ENCODE measurements at regions not wholly inside any gene's neighbourhood (a gene's known extent, or its start where the extent isn't known, plus 50 kb on each side); places are given as distances from the start of the nearest gene placed in this dataset.

DNA sequence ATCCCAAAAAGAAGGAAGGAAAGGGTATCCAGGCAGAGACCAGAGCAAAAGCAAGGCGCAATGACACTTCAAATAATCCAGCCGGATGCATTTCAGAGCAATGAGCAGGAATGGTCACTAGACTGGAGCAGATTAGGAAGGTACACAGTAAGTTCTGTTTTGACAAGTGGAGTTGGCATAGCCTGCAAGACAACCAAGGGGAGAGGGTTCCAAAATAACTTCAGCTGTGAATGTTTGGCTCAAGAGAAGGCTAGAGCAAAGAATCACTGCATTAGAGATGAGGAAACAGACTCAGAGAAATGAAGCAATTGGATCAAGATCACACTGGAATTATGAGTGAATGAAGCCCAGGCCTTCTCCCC is 90.0 kb upstream of the EGFL6 start:
- Histone ChIP-seq H3K9me3 (ENCODE audit: control insufficient read depth, low read length) (no peaks in the 10 kb centered on the region), H3K4me3 (ENCODE audit: insufficient read depth, low read depth, low read length) (no peak overlapping the region), H3K4me1 (ENCODE audit: control insufficient read depth, insufficient read depth, low read length) (no peaks in the 10 kb centered on the region), H3K27ac (ENCODE audit: insufficient read depth, low read depth, low read length, poor library complexity, severe bottlenecking) (no peak overlapping the region), H3K36me3 (ENCODE audit: control insufficient read depth, insufficient read depth, low read length) (no peaks in the 10 kb centered on the region), H3K27me3 (ENCODE audit: control insufficient read depth, insufficient read depth, low read length, poor library complexity, severe bottlenecking) (no peaks in the 10 kb centered on the region)
- 96 to 98% methylated on average over 2 of the region's 2 CpGs for WGBS, 2 experiments

DNA sequence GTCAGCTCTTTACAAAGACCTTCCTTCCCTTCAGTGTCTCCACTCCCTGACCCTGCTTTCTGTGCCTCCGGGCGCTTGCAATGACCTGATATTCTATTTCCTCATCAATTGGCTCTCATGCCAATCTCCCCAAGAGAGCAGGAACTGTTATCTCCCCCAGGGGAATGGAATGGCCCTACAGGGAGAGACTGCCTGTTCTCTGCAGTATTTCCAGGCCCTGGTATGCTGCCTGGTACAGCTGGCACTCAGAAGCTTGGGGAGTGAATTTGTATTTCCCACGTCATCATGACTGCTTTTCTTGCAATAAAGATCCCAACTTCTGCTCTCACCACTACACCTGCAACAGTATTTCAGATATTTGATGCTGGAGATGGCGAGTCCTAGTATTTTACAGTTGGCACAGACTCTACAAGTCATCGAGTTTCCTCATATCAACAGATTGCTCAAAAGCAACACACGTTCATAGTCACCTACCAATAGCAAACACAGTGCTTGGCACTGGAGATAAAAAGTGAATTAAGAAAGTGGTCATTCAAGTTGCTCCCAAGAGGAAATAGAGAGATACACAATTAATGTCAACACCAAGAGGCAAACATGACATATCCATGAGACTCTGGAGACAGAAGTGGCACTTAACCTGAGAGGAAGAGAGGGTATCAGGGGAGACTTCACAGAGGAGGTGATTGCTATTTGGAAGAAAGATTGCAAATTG is 90.5 kb upstream of the EGFL6 start:
- no peaks in the 10 kb centered on the region for H3K9me3 ChIP-seq (ENCODE audit: control insufficient read depth, low read length)
- no peaks in the 10 kb centered on the region for H3K36me3 ChIP-seq (ENCODE audit: control insufficient read depth, insufficient read depth, low read length)
- no peaks in the 10 kb centered on the region for H3K4me1 ChIP-seq (ENCODE audit: control insufficient read depth, insufficient read depth, low read length)
- H3K27ac ChIP-seq (ENCODE audit: insufficient read depth, low read depth, low read length, poor library complexity, severe bottlenecking): no peak overlapping the region
- H3K27me3 ChIP-seq (ENCODE audit: control insufficient read depth, insufficient read depth, low read length, poor library complexity, severe bottlenecking): no peaks in the 10 kb centered on the region
- no peak overlapping the region for H3K4me3 ChIP-seq (ENCODE audit: insufficient read depth, low read depth, low read length)
- 88 to 96% methylated on average over 5 to 6 of the region's 6 CpGs for WGBS, 2 experiments

DNA sequence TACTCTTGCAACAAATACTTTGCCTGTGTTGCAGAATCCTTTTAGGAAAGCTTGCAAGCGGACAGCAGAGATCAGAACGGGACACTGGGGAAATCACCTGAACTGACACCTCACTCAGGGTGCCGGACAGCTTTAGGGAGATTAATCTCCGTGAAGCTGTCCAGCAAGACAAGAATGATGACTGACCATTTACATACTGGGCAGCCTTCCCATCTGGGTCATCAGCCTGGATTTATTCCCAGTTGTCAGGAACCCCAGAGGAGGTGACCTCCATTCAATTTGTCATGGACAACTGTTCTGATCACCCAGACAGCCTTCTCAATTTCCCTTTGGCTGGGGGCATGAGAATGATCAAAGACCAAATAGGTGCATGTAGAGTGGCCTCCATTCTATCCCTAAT is 93.0 kb upstream of the EGFL6 start:
- no peak overlapping the region for H3K27ac ChIP-seq (ENCODE audit: insufficient read depth, low read depth, low read length, poor library complexity, severe bottlenecking)
- H3K4me1 ChIP-seq (ENCODE audit: control insufficient read depth, insufficient read depth, low read length): no peaks in the 10 kb centered on the region
- H3K4me3 ChIP-seq (ENCODE audit: insufficient read depth, low read depth, low read length): no peak overlapping the region
- no peaks in the 10 kb centered on the region for H3K27me3 ChIP-seq (ENCODE audit: control insufficient read depth, insufficient read depth, low read length, poor library complexity, severe bottlenecking)
- no peaks in the 10 kb centered on the region for H3K36me3 ChIP-seq (ENCODE audit: control insufficient read depth, insufficient read depth, low read length)
- no peaks in the 10 kb centered on the region for H3K9me3 ChIP-seq (ENCODE audit: control insufficient read depth, low read length)
- 90 to 93% methylated on average over 4 of the region's 4 CpGs for WGBS, 2 experiments

DNA sequence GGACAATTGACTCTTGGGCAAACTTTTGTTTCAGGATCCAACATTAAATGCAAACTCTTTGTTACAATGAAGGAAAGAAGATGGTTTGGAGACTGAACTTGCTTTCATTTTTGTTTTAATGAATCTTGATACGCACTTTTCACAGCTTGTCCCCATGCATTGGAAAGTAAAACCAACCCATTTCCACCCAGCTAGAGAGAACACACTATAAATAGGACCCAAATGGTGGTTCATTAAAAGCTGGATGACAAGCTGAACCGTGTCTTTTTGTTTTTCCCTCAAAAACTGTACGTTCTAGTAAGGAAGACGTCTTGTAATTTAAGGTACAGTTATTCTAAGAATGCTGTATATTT is 95.3 kb upstream of the EGFL6 start:
- WGBS, 2 experiments: 93 to 100% methylated on average over 2 to 4 of the region's 4 CpGs
- no peak overlapping the region for H3K27ac ChIP-seq (ENCODE audit: insufficient read depth, low read depth, low read length, poor library complexity, severe bottlenecking)
- no peaks in the 10 kb centered on the region for H3K27me3 ChIP-seq (ENCODE audit: control insufficient read depth, insufficient read depth, low read length, poor library complexity, severe bottlenecking)
- no peak overlapping the region for H3K4me3 ChIP-seq (ENCODE audit: insufficient read depth, low read depth, low read length)
- H3K4me1 ChIP-seq (ENCODE audit: control insufficient read depth, insufficient read depth, low read length): no peaks in the 10 kb centered on the region
- H3K9me3 ChIP-seq (ENCODE audit: control insufficient read depth, low read length): no peaks in the 10 kb centered on the region
- no peaks in the 10 kb centered on the region for H3K36me3 ChIP-seq (ENCODE audit: control insufficient read depth, insufficient read depth, low read length)

DNA sequence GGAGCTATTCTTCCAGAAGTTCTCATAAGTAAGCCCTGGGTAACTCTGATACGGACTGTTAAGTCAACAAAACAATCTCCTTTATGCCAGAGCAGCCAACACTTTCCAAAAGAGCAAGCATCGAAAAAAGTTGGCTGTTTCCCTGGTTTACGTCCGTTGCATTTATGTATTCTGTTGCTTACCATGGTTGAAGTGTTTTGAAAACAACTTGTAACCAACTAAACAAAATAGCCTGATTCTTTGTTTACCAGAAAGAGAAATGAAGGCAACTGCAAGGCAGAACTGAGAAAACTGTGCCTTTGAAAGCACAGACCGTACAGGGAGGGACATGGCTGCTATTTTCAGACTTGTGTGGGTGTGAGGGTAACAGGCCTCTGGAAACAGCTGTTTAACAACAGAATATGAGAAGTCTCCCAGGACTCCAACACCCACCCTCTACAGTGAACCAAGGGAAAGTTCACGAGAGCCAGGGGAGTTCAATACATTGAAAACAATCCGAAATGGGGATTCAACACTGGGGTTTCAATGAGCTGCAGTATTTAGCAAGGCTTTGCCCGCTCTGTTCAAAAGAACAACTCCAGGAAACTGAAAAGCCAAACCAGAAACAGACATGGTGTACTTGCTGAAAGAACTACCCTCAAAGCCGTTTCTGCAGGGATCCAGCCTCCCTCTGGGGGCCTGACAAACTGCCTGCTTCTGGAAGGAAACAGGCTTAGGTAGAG is 95.8 kb upstream of the EGFL6 start:
- H3K27me3 ChIP-seq (ENCODE audit: control insufficient read depth, insufficient read depth, low read length, poor library complexity, severe bottlenecking): no peaks in the 10 kb centered on the region
- no peaks in the 10 kb centered on the region for H3K9me3 ChIP-seq (ENCODE audit: control insufficient read depth, low read length)
- peak overlapping the region; percentile 26 for H3K27ac ChIP-seq (ENCODE audit: insufficient read depth, low read depth, low read length, poor library complexity, severe bottlenecking)
- no peaks in the 10 kb centered on the region for H3K4me1 ChIP-seq (ENCODE audit: control insufficient read depth, insufficient read depth, low read length)
- no peaks in the 10 kb centered on the region for H3K36me3 ChIP-seq (ENCODE audit: control insufficient read depth, insufficient read depth, low read length)
- H3K4me3 ChIP-seq (ENCODE audit: insufficient read depth, low read depth, low read length): no peak overlapping the region
- WGBS, 2 experiments: 45 to 55% methylated on average over 5 to 9 of the region's 9 CpGs

DNA sequence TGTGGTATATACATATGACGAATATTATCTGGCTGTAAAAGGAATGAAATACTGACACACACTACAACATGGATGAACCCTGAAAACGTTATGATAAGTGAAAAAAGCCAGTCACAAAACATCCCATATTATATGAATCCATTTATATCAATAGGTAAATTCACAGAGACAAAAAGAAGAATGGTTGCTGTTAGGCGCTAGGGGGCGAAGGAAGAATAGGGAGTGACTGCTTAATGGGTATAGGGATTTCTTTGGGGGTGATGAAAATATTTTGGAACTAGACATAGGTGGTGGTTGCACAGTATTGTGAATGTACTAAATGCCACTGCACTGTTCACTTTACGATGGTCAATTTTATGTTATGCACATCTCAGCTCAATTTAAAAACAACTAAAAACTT is 96.4 kb upstream of the EGFL6 start:
- H3K4me1 ChIP-seq (ENCODE audit: control insufficient read depth, insufficient read depth, low read length): no peaks in the 10 kb centered on the region
- H3K4me3 ChIP-seq (ENCODE audit: insufficient read depth, low read depth, low read length): no peak overlapping the region
- 80 to 88% methylated on average over 2 of the region's 5 CpGs for WGBS, 2 experiments
- no peaks in the 10 kb centered on the region for H3K27me3 ChIP-seq (ENCODE audit: control insufficient read depth, insufficient read depth, low read length, poor library complexity, severe bottlenecking)
- H3K27ac ChIP-seq (ENCODE audit: insufficient read depth, low read depth, low read length, poor library complexity, severe bottlenecking): no peak overlapping the region
- H3K9me3 ChIP-seq (ENCODE audit: control insufficient read depth, low read length): no peaks in the 10 kb centered on the region
- H3K36me3 ChIP-seq (ENCODE audit: control insufficient read depth, insufficient read depth, low read length): no peaks in the 10 kb centered on the region

DNA sequence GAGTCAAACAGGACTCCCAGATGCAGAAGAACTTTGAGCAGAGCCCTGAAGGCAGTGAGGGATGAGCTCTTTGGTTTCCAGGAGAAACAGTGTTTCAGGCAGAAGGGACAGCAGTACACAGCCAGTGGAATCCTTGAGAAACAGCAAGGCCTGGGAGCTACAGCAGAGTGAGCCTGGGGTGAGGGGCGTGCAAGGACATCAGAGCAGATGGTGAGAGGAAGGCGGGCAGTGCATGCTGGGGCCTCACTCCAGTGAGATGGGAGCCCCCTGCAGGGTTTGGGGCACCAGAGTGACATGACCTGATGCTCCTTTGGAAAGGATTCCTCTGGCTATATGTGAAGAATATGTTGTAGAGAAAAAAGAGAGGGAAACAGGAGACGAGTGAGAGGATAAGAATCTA is 98.1 kb upstream of the EGFL6 start:
- H3K4me1 ChIP-seq (ENCODE audit: control insufficient read depth, insufficient read depth, low read length): no peaks in the 10 kb centered on the region
- WGBS, 2 experiments: 44 to 52% methylated on average over 3 of the region's 3 CpGs
- H3K4me3 ChIP-seq (ENCODE audit: insufficient read depth, low read depth, low read length): no peak overlapping the region
- H3K27ac ChIP-seq (ENCODE audit: insufficient read depth, low read depth, low read length, poor library complexity, severe bottlenecking): no peak overlapping the region
- H3K27me3 ChIP-seq (ENCODE audit: control insufficient read depth, insufficient read depth, low read length, poor library complexity, severe bottlenecking): no peaks in the 10 kb centered on the region
- no peaks in the 10 kb centered on the region for H3K36me3 ChIP-seq (ENCODE audit: control insufficient read depth, insufficient read depth, low read length)
- H3K9me3 ChIP-seq (ENCODE audit: control insufficient read depth, low read length): no peaks in the 10 kb centered on the region

DNA sequence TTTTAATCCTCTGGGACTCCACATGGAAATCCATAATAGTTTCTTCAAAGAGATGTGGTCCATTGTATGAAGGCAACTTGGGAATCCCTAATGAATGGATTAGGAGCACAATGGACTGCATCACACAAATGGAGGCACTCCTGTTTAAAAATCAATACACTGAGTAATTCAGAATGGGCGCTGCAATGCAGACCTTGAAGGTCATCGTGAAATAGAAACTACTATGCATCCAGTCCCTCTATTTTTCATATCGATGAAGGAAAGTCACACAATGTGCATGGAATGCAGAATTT is 98.8 kb upstream of the EGFL6 start:
- 95 to 98% methylated on average over 3 of the region's 3 CpGs for WGBS, 2 experiments

DNA sequence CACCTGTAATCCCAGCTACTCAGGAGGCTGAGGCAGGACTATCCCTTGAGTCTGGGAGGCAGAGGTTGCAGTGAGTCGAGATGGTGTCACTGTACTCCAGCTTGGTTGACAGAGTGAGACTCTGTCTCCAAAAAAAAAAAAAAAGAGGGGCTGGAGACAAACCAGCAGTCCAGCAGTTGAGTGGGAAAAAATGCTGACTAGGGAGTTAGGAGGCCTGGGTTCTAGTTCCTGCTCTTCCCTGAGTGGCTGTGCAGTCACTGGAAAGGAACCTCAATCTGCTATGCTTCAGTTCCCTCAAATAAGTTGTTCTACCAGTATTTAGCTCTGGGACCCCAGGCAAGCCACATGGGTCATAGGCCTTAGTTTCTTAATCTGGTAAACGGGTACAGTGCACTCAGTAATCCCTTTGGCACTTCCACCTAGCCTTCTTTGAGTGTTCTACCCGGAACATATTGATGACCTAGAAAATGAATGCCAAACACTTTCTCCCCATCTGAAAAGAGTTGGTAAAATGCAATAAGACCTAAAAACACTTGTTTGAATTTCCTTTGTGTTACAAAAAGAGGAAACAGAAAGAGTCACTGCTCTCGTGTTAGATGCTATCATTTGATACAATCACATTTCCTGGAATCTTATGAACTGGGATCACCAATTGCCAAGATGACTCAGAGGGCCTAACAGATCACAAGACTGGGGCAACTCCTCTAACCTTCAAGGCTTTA is 99.3 kb upstream of the EGFL6 start:
- 92 to 100% methylated on average over 4 of the region's 4 CpGs for WGBS, 2 experiments
- Histone ChIP-seq H3K36me3 (ENCODE audit: control insufficient read depth, insufficient read depth, low read length) (no peaks in the 10 kb centered on the region), H3K27ac (ENCODE audit: insufficient read depth, low read depth, low read length, poor library complexity, severe bottlenecking) (no peak overlapping the region), H3K9me3 (ENCODE audit: control insufficient read depth, low read length) (no peaks in the 10 kb centered on the region), H3K4me3 (ENCODE audit: insufficient read depth, low read depth, low read length) (no peak overlapping the region), H3K27me3 (ENCODE audit: control insufficient read depth, insufficient read depth, low read length, poor library complexity, severe bottlenecking) (no peaks in the 10 kb centered on the region), H3K4me1 (ENCODE audit: control insufficient read depth, insufficient read depth, low read length) (no peaks in the 10 kb centered on the region)

More for the DNA sequence above, 98.8 kb upstream of the EGFL6 start:
- Histone ChIP-seq H3K4me1 (ENCODE audit: control insufficient read depth, insufficient read depth, low read length) (no peaks in the 10 kb centered on the region), H3K27ac (ENCODE audit: insufficient read depth, low read depth, low read length, poor library complexity, severe bottlenecking) (no peak overlapping the region), H3K9me3 (ENCODE audit: control insufficient read depth, low read length) (no peaks in the 10 kb centered on the region), H3K27me3 (ENCODE audit: control insufficient read depth, insufficient read depth, low read length, poor library complexity, severe bottlenecking) (no peaks in the 10 kb centered on the region), H3K36me3 (ENCODE audit: control insufficient read depth, insufficient read depth, low read length) (no peaks in the 10 kb centered on the region), H3K4me3 (ENCODE audit: insufficient read depth, low read depth, low read length) (no peak overlapping the region)

DNA sequence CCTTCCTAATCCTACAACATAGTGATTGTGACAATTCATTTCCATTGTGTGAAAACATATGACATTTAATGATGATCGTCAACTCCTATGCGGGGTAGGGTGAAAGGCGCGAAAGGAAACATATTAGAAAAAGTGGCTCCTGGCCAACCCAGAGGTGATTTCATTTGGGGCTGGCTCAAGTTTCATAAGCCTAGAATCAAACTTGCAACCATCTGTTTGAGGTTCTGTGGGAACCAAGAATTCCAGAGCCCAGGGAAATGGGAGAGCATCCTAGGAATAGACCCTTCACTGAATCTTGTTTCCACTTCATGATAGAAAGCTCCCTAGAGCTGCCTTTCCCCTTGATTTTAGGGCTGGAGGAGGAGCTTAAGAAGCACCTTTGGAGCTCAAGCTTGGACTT is 101.3 kb upstream of the EGFL6 start:
- H3K27ac ChIP-seq (ENCODE audit: insufficient read depth, low read depth, low read length, poor library complexity, severe bottlenecking): no peak overlapping the region
- 90 to 95% methylated on average over 4 of the region's 4 CpGs for WGBS, 2 experiments
- H3K4me1 ChIP-seq (ENCODE audit: control insufficient read depth, insufficient read depth, low read length): no peaks in the 10 kb centered on the region
- H3K36me3 ChIP-seq (ENCODE audit: control insufficient read depth, insufficient read depth, low read length): no peaks in the 10 kb centered on the region
- no peaks in the 10 kb centered on the region for H3K9me3 ChIP-seq (ENCODE audit: control insufficient read depth, low read length)
- no peak overlapping the region for H3K4me3 ChIP-seq (ENCODE audit: insufficient read depth, low read depth, low read length)
- H3K27me3 ChIP-seq (ENCODE audit: control insufficient read depth, insufficient read depth, low read length, poor library complexity, severe bottlenecking): no peaks in the 10 kb centered on the region

Measured in ectodermal cell (in vitro differentiated cells).